ENCODE measurements at regions not wholly inside any gene's neighbourhood (a gene's known extent, or its start where the extent isn't known, plus 50 kb on each side); places are given as distances from the start of the nearest gene placed in this dataset.
"Not testable (repeated sequence)": the region's sequence is repeated elsewhere in the genome, so short reads cannot be mapped to it uniquely, and the experiment has no call there.

DNA sequence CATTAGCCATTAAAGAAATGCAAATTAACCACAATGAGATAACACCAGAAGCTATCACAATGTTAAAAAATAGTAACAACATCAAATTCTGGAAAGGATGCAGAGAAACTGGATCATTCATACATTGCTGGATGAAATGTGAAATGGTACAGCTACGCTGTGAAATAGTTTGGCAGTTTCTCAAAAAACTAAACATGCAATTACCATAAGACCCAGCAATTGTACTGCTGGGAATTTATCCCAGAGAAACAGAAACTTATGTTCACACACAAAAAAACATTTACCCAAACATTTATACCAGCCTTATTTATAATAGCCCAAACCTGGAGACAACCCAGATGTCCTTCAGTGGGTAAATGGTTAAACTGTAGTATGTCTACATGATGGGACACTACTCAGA is 592.9 kb downstream of the ZNF608 start:
- no peak for DNase-seq

DNA sequence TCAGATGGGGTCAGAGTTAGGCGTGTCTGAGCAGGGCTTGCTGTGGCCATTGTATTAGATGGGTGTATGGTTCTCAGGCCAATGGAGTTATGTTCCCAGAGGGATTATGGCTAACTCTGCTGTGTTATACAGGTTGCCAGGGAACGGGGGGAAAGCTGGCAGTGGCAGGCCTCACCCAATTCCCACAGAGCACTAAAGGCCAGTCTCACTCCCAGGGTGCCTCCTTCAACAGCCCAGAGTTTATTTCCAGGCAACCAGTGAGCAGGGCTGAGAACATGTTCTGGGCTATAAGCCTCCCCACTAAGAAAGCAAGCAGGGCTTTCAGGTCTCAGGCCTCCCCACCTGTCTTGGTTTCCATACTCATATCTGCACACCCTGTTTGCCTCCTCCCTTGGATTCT is 597.9 kb downstream of the ZNF608 start:
- DNase-seq = no peak

DNA sequence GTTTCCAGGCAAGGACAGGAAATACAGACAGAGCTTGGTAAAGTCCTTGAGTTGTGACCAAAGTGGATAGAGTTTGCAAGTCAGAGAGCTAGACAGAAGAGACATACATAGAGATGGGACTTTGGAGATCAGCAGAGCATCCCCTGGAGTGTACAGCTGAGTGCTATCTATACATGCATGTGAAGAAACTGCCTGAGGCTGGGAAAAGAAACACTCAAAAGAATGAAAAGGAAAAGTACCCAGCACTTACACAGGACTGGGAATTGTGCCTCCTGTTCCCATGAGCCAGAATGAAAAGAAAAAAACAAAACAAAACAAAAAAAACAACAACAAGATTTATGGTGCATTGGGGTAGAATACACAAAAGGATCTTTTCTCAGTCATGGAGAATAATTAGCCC is 606.4 kb downstream of the ZNF608 start:
- no peak for DNase-seq

DNA sequence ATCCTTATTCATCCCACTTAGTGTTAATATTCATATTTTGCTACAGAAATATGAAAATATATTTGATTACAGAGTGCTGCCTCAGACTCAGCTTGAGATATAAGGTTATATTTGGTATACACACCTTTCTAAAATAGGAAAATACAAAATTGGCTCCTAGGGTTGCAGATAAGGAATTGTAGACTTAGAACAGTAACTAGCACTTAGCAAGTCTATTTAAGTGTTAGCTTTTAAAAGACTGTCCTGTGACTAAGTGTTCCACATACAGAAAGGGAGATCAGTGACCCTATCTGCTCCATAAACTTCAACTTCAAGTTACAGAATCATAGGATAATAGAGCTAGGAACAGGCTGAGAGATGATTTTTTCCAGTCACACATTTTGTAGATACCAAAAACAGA is 607.0 kb downstream of the ZNF608 start:
- DNase-seq = no peak

DNA sequence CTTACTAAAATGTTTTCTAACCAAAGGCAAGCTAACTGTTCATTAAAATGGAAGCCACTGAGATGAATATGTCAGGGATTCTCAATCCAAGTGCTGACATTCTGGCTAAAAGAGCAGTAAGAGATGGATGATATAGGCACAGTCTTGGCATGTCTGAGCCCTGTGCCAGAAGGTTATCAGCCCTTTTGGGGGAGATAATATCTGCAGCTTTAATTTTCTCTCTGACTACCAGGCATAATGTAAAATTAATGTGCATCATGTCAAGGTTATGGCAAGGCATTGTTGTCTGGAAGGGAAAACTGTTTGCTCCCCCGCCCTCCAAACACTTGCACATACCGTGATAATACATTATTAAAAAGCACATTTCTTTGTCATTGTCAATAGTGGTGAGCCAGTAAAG is 609.8 kb downstream of the ZNF608 start:
- DNase-seq = no peak

DNA sequence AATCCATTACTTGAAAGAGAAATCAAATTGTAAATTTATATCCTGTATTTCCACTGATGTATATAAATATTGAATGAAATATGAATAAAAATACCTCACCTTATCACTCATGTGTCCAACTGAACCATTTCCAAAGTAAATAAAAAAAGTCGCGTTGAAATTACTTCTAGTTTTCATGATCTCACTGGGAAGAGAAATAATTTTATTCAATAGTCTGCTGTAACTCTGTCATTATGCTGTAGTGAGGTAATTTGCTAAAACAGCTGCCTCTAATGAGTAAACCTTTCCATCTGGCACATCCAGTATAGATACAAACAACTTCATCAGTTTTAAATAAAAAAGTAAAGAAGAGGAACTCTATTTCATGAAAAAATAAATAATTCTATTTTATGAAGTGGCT is 611.5 kb downstream of the ZNF608 start:
- no peak for DNase-seq

DNA sequence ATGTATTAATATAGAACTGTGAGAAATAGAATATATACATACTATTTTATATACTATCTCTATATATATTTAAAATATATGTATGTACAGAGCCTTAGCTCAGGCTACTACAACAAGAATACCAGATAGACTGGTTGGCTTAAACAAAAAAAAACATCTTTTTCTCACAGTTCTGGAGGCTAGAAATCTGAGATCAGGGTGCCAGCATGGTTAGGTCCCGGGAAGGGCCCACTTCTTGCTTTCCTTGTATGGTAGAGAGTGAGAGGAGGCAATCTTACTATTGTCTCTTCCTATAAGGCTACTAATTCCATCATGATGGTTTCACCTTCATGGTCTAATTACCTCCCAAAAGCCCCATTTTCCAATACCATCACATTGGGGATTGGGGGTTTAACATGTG is 613.0 kb downstream of the ZNF608 start:
- no peak for DNase-seq

DNA sequence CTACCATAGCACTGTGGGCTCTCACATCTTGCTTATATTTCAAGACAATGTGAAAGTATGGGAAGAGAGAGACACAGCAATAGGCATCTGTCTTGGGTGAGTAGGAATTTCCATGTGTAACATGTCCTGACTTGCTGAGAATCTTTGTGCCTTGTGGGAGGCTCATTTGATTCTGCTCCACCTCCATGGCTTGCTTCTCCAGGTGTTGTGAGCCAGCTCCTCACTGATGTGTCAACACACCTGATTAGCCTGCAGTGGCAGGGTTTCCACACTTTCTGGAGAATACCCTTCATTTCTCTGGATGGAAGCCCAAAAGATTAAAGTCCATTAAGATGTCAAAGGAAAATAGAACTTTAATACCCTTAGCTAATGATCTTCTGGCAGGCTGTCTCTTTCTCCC is 613.6 kb downstream of the ZNF608 start:
- no peak for DNase-seq

DNA sequence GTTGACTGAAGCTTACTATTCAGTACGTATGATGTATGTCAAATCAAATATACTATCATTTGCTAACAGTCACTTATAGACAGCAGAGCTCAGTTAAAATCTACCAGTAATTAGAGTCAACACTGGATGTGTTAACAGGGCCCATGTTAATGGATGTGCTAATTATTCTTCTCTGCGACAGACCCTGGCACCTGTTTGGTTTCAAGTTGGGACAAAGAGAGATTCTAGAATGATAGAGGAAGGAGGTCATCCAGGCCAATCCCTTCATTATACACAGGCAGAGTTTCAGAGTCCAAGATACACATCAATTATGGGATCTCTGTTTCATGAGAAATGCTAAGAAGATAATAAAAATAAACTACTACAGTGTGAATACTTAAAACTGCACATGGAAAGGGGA is 615.0 kb downstream of the ZNF608 start:
- no peak for DNase-seq

DNA sequence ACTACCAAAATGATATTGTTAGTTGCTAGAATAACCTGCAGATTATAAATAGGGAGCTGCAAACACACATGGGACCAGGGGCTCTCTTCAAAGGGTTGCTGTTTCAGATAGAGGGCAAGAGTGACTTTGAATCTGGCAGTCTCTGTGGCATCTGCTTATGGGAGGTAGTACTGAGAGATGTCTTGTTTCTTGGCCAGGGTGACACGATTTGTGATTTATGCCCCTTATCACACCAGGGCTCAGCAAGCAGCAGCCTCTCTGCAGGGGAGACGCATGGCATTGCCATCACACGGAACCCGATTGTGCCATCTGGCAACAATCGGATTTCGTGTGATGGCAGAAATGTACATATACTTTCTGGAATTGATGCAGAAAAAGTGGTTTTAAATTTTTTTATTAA is 615.6 kb downstream of the ZNF608 start:
- no peak for DNase-seq

DNA sequence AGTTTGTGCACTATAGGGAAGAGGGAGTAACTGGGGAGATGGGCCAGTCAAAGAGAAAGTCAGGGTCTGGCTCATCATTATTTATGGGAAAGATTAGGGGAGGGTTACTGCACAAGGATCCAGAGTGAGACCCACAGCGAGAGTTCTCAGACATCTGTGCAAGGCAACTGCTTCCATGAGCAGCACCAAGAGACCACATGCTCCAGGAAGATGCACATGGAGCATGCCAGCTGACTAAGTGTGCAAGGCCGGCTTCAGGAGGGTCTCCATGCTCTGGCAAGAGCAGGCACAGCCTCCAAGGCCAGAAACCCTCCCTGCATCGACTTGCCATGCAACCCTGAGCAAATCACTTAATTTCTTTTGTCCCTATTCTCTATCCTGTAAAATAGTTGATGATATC is 616.9 kb downstream of the CSNK1G3 start:
- DNase-seq = no peak

DNA sequence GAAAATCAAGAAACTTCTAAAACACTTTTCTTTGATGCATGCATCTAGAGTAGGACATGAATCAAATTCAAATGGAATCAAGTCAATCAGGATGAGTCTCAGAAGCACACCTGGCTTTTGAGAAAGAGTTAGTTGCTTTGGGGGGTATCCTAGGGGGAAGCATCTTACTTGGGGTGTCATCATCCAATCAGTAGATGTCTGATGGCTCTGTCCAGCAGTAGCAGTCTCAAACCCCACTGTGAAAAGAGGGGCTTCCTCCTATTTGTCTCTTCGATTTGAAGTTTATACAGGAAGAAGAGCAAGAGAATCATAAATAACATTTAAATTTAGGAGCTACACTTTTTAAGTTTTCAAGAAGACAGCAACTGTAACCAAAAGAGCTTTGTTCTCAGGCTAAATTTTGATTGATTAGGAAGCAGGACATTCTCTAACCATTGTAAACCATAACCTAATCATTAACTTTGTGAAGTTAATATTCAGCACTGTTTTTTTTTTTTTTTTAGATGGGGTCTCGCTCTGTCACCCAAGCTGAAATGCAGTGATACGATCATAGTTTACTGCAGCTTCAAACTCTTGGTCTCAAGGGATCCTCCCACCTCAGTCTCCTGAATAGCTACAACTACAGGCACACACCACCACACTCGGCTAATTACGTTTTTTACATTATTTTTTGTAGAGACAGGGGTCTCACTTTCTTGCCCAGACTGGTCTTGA is 614.7 kb downstream of the CSNK1G3 start:
- no peak for DNase-seq

DNA sequence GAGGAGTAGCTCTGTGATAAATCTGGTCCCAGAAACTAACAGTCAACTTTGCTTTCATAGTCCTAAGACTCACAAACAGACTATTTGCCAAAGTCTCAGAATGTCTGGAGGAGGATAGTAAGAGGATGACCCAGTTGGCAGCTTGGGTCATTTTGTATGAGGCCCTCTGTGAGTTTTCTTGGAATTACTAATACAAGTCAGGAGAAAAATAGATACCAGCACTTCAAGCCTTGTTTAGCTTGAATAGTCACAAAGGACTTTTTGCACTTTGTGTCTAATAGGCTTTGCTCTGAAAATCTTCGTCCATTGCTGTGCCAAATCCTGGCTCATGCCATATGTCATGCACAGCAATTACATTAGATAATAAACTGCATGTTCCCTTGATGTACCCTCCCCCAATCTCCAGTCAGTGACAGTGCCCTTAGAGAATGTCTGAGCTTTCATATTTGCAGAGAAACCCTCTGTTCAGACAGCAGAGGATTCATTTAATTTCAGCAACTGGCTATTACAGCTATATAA is 612.8 kb downstream of the CSNK1G3 start:
- no peak for DNase-seq

DNA sequence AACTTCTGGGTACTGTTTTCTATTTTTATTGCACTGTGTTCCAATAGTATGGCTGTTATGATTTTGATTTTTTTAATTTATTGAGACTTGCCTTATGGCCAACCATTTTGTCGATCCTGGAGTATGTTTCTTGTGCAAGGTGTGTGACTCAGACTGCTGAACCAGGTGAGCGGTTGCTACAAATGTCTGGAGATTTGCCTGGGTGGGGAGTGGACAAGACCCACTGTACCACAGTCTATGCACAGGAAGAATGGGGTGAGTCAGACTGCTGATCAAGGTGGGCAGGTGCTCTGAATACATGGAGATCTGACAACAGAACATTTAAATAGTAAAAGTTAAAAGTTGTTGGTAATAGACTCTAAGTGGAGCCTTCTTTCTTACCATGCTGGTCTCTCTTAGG is 609.2 kb downstream of the CSNK1G3 start:
- no peak for DNase-seq

DNA sequence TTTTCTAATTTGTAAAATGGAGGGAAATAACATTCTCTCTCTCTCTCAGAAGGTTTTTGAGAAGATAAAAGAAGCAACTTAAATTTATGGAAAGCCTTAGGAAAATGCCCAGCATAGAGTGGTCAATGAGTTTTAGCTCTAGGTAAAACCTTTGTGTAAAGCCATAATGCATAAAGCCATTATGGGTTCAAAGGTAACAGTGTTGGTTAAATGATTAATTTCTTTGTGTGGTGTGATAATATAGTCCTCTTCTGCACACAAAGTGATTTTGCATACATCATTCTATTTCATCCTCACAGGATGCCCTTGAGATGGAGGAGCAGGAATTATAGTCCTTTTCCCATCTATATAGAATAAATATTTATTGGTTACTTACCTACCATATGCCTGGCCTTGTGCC is 602.9 kb downstream of the CSNK1G3 start:
- DNase-seq = no peak

DNA sequence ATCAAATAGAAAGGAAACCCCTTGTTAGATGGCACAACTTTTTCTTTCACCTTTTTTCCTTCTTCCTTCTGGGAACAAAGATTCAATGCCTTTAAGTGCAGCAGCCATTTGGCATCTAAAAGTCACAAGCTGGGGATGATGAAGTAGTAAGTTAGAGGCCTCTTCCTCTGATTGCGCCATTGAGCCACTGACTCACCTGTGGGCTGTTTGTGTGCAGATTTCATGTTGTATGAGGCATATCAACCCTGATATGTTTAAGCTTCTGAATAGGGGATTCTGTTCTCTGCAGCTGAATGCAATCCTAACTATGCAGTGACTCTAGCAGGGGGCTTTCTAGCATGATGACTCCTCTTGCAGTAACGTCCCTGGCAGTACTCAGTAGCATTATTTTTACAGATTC is 599.9 kb downstream of the CSNK1G3 start:
- DNase-seq = no peak

DNA sequence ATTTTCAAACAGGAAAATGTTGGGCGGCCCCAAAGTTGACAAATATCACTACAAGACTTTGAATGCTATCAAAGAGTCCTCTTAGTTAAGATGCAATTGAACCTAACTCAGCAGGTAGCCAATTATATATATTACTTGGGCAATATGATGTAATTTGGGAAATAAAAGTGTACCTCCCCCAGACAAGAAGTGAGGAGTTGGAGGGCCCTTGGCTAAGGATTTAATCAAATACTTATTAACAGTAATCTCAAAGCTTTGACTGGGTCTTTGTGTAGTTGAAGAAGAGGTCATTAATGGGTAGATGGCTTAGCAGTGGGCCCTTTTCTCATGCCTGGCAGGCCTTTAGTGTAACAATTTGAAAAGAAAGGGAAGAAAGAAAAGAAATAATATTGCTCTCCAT is 599.0 kb downstream of the CSNK1G3 start:
- no peak for DNase-seq

DNA sequence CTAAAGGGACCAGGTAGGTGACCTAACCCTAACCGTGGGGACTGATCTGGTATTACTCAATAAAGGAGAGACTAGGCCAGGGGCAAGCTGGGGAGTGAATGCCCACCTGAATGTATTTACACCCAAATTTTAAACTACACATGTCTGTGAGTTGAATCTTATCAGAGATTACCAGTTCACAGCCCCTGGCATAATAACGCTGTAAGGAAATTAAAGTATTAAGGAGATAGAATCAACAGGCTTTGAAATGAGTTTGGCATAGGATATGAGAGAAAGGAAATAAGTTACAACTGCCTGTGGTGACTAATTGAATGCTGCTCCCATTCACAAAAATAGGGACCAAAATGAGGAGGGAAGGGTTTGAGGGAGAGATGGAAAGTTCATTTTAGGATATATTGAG is 593.3 kb downstream of the CSNK1G3 start:
- DNase-seq = no peak

DNA sequence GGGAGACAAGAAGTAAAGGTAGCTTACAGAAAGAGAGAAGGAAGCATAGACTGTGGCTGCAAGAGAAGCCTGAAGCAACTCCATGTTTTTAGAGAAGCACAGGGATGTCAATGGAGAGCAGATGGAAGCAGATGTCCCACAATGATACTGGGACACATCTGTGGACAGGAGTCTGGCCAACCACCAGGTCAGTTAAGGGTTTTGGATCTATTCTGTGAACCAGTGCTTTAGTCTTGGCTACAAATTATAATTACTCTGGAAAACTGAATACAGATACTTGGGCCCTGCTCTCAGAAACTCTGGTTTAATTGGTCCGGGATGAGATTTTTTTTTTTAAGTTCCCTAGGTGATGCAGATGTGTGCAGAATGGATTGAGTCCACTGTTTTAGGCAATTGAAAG is 592.8 kb downstream of the CSNK1G3 start:
- no peak for DNase-seq

DNA sequence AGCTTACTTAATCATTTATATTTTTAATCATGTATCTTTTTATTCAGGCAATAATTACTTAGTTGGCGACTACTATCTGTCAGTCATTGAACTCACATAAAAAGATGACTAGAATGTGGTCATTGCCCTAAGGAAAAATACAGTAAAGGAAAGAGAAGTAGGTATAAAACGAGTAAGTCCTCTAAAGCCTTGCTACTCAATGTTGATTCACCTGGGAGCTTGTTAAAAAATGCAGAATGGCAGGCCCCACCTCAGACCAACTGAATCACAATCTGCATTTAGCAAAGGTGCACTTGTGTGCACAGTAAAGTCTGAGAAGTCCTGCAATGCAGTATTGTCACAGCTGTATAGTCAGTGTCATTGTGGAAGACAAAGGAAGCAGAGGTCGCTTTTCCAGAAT is 592.4 kb downstream of the CSNK1G3 start:
- no peak for DNase-seq

DNA sequence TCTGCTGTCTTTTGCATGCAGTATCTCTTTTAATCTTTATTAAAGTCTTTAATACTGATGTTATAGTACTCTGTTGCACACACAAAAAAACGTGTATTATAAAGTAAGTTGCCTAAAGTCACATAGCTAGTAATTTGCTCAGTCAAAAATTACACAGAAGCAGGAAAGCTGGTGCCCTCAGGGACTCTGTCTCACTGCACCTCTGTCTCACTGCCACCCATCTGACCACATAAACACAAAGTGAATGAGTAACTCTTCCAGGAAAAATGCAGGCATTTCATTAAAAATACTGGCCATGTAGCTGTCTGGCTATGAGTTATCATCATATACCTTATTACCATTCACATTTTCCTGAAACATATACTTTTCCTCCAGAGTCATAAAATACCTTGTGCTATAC is 591.7 kb downstream of the CSNK1G3 start:
- DNase-seq = no peak

DNA sequence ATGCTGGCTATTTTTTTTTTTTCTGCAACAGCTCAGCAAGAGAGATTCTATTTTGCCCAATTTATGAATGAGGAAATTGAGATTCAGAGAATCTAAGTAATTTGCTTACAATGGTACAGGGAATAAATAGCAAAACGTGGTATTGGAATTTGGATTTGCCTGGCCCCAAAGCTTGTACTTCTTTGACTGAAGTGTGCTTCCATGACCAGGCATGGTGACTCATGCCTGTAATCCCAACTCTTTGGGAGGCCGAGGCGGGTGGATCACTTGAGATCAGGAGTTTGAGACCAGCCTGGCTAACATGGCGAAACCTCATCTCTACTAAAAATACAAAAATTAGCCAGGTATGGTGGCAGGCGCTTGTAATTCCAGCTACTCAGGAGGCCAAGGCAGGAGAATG is 591.1 kb downstream of the CSNK1G3 start:
- DNase-seq = not testable (repeated sequence)

DNA sequence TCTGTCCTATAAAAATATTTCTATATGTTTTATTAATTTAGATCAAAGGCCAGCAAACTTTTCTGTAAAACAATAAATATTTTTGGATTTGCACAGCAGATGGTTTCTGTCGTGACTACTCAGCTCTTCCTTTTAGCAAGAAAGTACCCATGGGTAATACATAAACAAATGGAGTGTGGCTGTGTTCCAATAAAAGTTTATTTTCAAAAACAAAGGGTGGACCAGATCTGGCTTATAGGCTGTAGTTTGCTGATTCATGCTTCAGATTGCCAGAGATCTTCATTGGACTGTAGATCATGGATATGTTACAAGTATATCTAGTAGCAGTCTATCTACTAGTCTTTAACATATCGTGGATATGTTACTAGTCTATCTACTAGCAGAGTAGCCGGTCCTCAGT is 590.5 kb downstream of the CSNK1G3 start:
- DNase-seq = no peak

DNA sequence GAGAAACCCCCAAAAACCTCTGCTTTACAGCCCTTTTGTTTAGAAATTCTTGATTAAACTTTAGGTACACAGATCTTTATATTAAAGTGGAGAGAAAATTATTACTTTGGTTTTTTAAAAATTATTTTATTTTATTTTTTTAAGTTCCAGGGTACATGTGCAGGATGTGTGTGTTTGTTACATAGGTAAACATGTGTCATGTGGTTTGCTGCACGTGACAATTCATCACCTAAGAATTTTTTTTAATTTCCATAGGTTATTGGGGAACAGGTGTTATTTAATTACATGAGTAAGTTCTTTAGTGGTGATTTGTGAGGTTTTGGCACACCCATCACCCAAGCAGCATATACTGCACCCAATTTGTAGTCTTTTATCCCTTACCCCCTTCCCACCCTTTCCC is 581.7 kb downstream of the CSNK1G3 start:
- no peak for DNase-seq

DNA sequence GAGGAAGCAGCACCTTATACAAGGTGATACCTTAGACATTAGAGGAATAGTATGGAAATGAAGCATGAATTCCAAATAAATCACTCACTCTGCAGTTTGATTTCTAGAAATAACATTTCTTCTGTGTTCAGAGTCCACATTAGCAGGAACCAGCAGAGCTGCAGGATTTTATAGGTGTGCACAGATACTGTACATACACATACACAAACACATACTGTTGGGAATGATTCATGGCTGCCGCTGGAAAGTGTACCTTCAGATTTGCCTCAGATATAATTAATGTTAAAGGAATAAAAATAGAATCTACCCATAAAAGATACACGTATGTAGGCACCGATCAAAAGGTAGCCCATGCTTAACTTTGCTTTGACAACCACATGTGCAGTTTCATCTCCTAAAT is 578.1 kb downstream of the CSNK1G3 start:
- no peak for DNase-seq
